A549 (cell line): ENCODE measurements at regions not wholly inside any gene's neighbourhood (a gene's known extent, or its start where the extent isn't known, plus 50 kb on each side); places are given as distances from the start of the nearest gene placed in this dataset.
A peak's percentile ranks its signal among the peaks of the same experiment; 100 is the strongest.

ENCODE experiments used
- ATAC-seq, 2 experiments: fragments of 200-7000 bp in 1 of 2; fragments of >200 bp in 1 of 2; cut with Nextera tagmentation in 1 of 2; cut with Tn5 transposase in 1 of 2; 3 replicates each; pipeline versions ENCODE4 v1.8.0 to v1.9.1; 2018 to 2020; ENCODE audit warnings: mild to moderate bottlenecking in 1 of 2, moderate library complexity in 1 of 2
- CTCF ChIA-PET: fragments of 300-600 bp; sonication (Branson Sonifier 250); formaldehyde crosslinking; extraction: SDS; loops from one replicate; lab custom pipeline; 2021; ENCODE audit warnings: antibody characterized with exemption, inconsistent platforms; lab: Yijun Ruan, JAX
- POLR2A ChIA-PET: fragments of 350-600 bp; formaldehyde crosslinking; extraction: SDS; loops from one replicate; lab custom pipeline; 2021; ENCODE audit warnings: antibody characterized with exemption, inconsistent platforms; lab: Yijun Ruan, JAX
- DNase-seq, 2 experiments: peaks; one replicate each; pipeline versions ENCODE4 v3.0.0 to v3.0.0-alpha.2; 2011 to 2016; ENCODE audit warnings: low read depth in 1 of 2, low spot score in 1 of 2
- FAIRE-seq: peaks from 2 replicates; lab custom pipeline; 2011; peaks lifted over from hg19 to GRCh38; lab: Jason Lieb, UNC
- H3K27ac ChIP-seq, 2 experiments: fragments of >200 bp; sonication (Bioruptor Twin); formaldehyde crosslinking; 3 replicates each; pipeline ENCODE4 v1.5.1; 2016 to 2017
- H3K4me1 ChIP-seq: fragments of >200 bp; sonication (Bioruptor Twin); formaldehyde crosslinking; 3 replicates; pipeline ENCODE4 v1.6.1; 2016
- H3K4me2 ChIP-seq: fragments of >200 bp; sonication (Bioruptor Twin); formaldehyde crosslinking; 3 replicates; pipeline ENCODE4 v1.6.1; 2016
- H3K4me3 ChIP-seq: fragments of >200 bp; sonication (Bioruptor Twin); formaldehyde crosslinking; 3 replicates; pipeline ENCODE4 v1.5.1; 2016
- H3K9me3 ChIP-seq: fragments of >200 bp; sonication (Bioruptor Twin); formaldehyde crosslinking; 3 replicates; pipeline ENCODE4 v1.6.1; 2016
- CHD2 ChIP-seq: fragments of 150-350 bp; IDR thresholded peaks from 2 replicates; pipeline ENCODE4 v1.6.1; 2014; ENCODE audit warnings: low read length; ENCODE audit not compliant: partially characterized antibody
- CHD4 ChIP-seq: fragments of 200-600 bp; sonication (generic); IDR thresholded peaks from 2 replicates; pipeline ENCODE4 v1.6.1; 2016; ENCODE audit warnings: antibody characterized with exemption, mild to moderate bottlenecking, borderline replicate concordance
- CTCF ChIP-seq: fragments of >200 bp; sonication (Bioruptor Twin); formaldehyde crosslinking; IDR thresholded peaks from 3 replicates; pipeline ENCODE4 v1.5.1; 2016
- EHF ChIP-seq: fragments of 250-450 bp; sonication (Bioruptor Pico); IDR thresholded peaks from 2 replicates; pipeline ENCODE4 v1.5.0; 2020; ENCODE audit warnings: mild to moderate bottlenecking
- EP300 ChIP-seq, 2 experiments: fragments of >200 bp; sonication (Bioruptor Twin); formaldehyde crosslinking; IDR thresholded peaks; 2 replicates in 1 of 2; 3 replicates in 1 of 2; pipeline ENCODE4 v1.6.1; 2016 to 2017
- ESRRA ChIP-seq: fragments of 150-350 bp; IDR thresholded peaks from 2 replicates; pipeline ENCODE4 v1.6.1; 2014; ENCODE audit warnings: mild to moderate bottlenecking, low read length, borderline replicate concordance
- GATA3 ChIP-seq: IDR thresholded peaks from 2 replicates; pipeline ENCODE4 v1.6.1; 2012; ENCODE audit warnings: borderline replicate concordance
- HDAC2 ChIP-seq: fragments of 200-600 bp; sonication (generic); IDR thresholded peaks from 2 replicates; pipeline ENCODE4 v1.6.1; 2016
- HEYL ChIP-seq: fragments of 250-450 bp; sonication (Bioruptor Pico); IDR thresholded peaks from 2 replicates; pipeline ENCODE4 v1.8.0; 2021; ENCODE audit warnings: mild to moderate bottlenecking, moderate library complexity
- HMGXB4 ChIP-seq: fragments of 250-450 bp; sonication (Bioruptor Pico); IDR thresholded peaks from 2 replicates; pipeline ENCODE4 v1.5.0; 2021; ENCODE audit warnings: mild to moderate bottlenecking, moderate library complexity, borderline replicate concordance
- HOXB13 ChIP-seq: fragments of 250-450 bp; sonication (Bioruptor Pico); IDR thresholded peaks from 2 replicates; pipeline ENCODE4 v1.5.0; 2020; ENCODE audit warnings: low read depth, mild to moderate bottlenecking, moderate library complexity
- KDM5A ChIP-seq: fragments of 200-600 bp; sonication (generic); IDR thresholded peaks from 2 replicates; pipeline ENCODE4 v1.6.1; 2016; ENCODE audit warnings: antibody characterized with exemption, mild to moderate bottlenecking
- MAFK ChIP-seq: fragments of 450-650 bp; IDR thresholded peaks from 2 replicates; pipeline ENCODE4 v1.6.1; 2014; ENCODE audit not compliant: partially characterized antibody
- NFE2L2 ChIP-seq: fragments of 150-350 bp; conservative IDR thresholded peaks from 2 replicates; pipeline ENCODE4 v1.6.1; 2014; ENCODE audit warnings: low read length
- PHF8 ChIP-seq: fragments of 200-600 bp; sonication (generic); IDR thresholded peaks from 2 replicates; pipeline ENCODE4 v1.6.1; 2016; ENCODE audit warnings: low read depth, mild to moderate bottlenecking, antibody characterized with exemption, moderate library complexity, borderline replicate concordance
- POLR2AphosphoS2 ChIP-seq: conservative IDR thresholded peaks from 2 replicates; pipeline ENCODE4 v1.6.1; 2012; ENCODE audit warnings: low read length, improper control_type of control experiment, inconsistent platforms
- RNF2 ChIP-seq: fragments of 200-600 bp; sonication (generic); IDR thresholded peaks from 2 replicates; pipeline ENCODE4 v1.6.1; 2016; ENCODE audit warnings: low read depth, mild to moderate bottlenecking, antibody characterized with exemption, moderate library complexity, borderline replicate concordance
- SREBF2 ChIP-seq: fragments of 450-650 bp; IDR thresholded peaks from 2 replicates; pipeline ENCODE4 v1.6.1; 2014; ENCODE audit warnings: mild to moderate bottlenecking, moderate library complexity
- TFCP2L1 ChIP-seq: fragments of 250-450 bp; sonication (Bioruptor Pico); IDR thresholded peaks from 2 replicates; pipeline ENCODE4 v1.5.0; 2021; ENCODE audit warnings: mild to moderate bottlenecking
- TP53 ChIP-seq: fragments of 250-450 bp; sonication (Bioruptor Pico); IDR thresholded peaks from 2 replicates; pipeline ENCODE4 v1.5.0; 2021; ENCODE audit warnings: mild to moderate bottlenecking, moderate library complexity
- USF2 ChIP-seq: fragments of 450-650 bp; IDR thresholded peaks from 2 replicates; pipeline ENCODE4 v1.6.1; 2014; ENCODE audit warnings: antibody characterized with exemption
- ZFP36 ChIP-seq: fragments of 450-650 bp; IDR thresholded peaks from 2 replicates; pipeline ENCODE4 v1.6.1; 2014; ENCODE audit warnings: borderline replicate concordance; ENCODE audit not compliant: partially characterized antibody
- ZNF302 ChIP-seq: fragments of 250-450 bp; sonication (Bioruptor Pico); IDR thresholded peaks from 2 replicates; pipeline ENCODE4 v1.9.0; 2021; ENCODE audit warnings: inconsistent platforms, mild to moderate bottlenecking, moderate library complexity
- ZSCAN20 ChIP-seq: fragments of 250-450 bp; sonication (Bioruptor Pico); IDR thresholded peaks from 2 replicates; pipeline ENCODE4 v1.8.0; 2022; ENCODE audit warnings: mild to moderate bottlenecking, moderate library complexity
- WGBS: methylation state at CpG from one replicate; pipeline ENCODE4 v1.1.6; 2017; ENCODE audit errors: missing lambda C conversion rate; 5-methylcytosine and 5-hydroxymethylcytosine counted together

- ChIA-PET CTCF (interaction anchor here (0.6 to 6.5 kb wide), 25 partner anchors 8 to 264 kb away, joined by 3 to 68 read pairs (median 5); partner anchors contain the start of gene INSIG1), POLR2A (interaction anchor here (0.7 kb wide), 1 partner anchor 15 kb away, joined by 4 read pairs; no protein-coding TSS in a partner anchor)
- ATAC-seq (no peak), DNase-seq (no peak), FAIRE-seq (no peak)
- H3K4me3 ChIP-seq: no peak overlapping the region; the same call in 2 of the 3 replicates
- no peaks in the 10 kb centered on the region for H3K4me1 ChIP-seq
- 53% methylated on average over 14 of the region's 14 CpGs for WGBS
- TF ChIP-seq GATA3 (no peak), CTCF (no peak), ESRRA (no peak), HEYL (CRISPR knock-in tag) (no peak), ZFP36 (no peak), ZSCAN20 (no peak), CHD2 (no peak), CHD4 (no peak), RNF2 (no peak), ZNF302 (CRISPR knock-in tag) (no peak), EHF (CRISPR knock-in tag) (no peak), HDAC2 (no peak), NFE2L2 (no peak), SREBF2 (no peak), HOXB13 (CRISPR knock-in tag) (no peak), TP53 (CRISPR knock-in tag) (no peak)
- H3K4me2 ChIP-seq: peak overlapping the region; percentile 85
- H3K9me3 ChIP-seq: peaks cover 7% of the 10 kb centered on the region
- H3K27ac ChIP-seq: no peak overlapping the region
Observed at GRCh38 chr7:155191137-155191536, 106.5 kb upstream of the INSIG1 start.

GRCh38 chr7:155191901-155192478 is 105.7 kb upstream of the INSIG1 start:
- FAIRE-seq (no peak), ATAC-seq (no peak), DNase-seq (no peak)
- no peaks in the 10 kb centered on the region for H3K4me1 ChIP-seq
- H3K27ac ChIP-seq: no peak overlapping the region
- H3K4me2 ChIP-seq: no peak overlapping the region
- TF ChIP-seq ESRRA (no peak), ZFP36 (no peak), EHF (CRISPR knock-in tag) (no peak), MAFK (no peak), EP300 (IDR thresholded peaks at IDR 0.05) (no peak), ZNF302 (CRISPR knock-in tag) (no peak), TFCP2L1 (no peak), KDM5A (no peak), USF2 (no peak), POLR2AphosphoS2 (no peak), PHF8 (no peak), HMGXB4 (CRISPR knock-in tag) (no peak)
- peaks cover 2% of the 10 kb centered on the region for H3K9me3 ChIP-seq
- H3K4me3 ChIP-seq: no peak overlapping the region
- CTCF ChIA-PET: interaction anchor here (0.7 to 6.5 kb wide), 6 partner anchors 10 to 264 kb away, joined by 3 to 68 read pairs (median 5); no protein-coding TSS in a partner anchor
- WGBS: 83% methylated on average over 4 of the region's 4 CpGs
- POLR2A ChIA-PET: interaction anchor here (0.7 kb wide), 1 partner anchor 112 kb away, joined by 3 read pairs; no protein-coding TSS in a partner anchor
